HG03442 (cell line): ENCODE measurements at regions not wholly inside any gene's neighbourhood (a gene's known extent, or its start where the extent isn't known, plus 50 kb on each side); places are given as distances from the start of the nearest gene placed in this dataset.

Experiments used
- ATAC-seq: cut with Tn5 transposase; IDR thresholded peaks from one replicate; pipeline ENCODE4 v1.9.1; 2021; ENCODE audit warnings: mild to moderate bottlenecking, moderate library complexity; ENCODE audit not compliant: unreplicated experiment

GRCh38 chr20:22333885-22334545 is 250.4 kb downstream of the FOXA2 start:
- peak; percentile 74 for ATAC-seq

GRCh38 chr20:22324505-22324904 is 259.9 kb downstream of the FOXA2 start:
- ATAC-seq = no peak

DNA sequence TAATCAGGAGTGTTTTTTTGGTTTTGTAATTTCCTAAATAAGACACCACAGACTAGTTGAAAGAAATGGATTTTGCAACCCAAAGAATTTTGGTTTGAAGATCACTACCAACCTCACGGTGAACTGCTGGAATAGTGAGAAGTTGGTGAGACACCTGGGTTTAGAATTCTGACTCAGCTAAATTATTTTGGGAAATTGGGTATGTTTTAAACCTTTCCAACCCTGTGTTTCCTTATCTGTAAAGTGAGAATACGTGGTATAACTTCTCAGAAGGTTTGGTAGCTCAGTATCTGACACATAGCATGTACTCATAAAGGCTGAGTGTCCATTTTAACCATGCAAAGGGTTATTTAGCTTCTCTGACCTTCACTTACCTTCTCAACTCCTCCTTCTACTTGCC is 261.9 kb downstream of the FOXA2 start:
- no peak for ATAC-seq

- no peak for ATAC-seq
These were observed 263.2 kb downstream of the FOXA2 start for GRCh38 chr20:22321191-22321590.

DNA sequence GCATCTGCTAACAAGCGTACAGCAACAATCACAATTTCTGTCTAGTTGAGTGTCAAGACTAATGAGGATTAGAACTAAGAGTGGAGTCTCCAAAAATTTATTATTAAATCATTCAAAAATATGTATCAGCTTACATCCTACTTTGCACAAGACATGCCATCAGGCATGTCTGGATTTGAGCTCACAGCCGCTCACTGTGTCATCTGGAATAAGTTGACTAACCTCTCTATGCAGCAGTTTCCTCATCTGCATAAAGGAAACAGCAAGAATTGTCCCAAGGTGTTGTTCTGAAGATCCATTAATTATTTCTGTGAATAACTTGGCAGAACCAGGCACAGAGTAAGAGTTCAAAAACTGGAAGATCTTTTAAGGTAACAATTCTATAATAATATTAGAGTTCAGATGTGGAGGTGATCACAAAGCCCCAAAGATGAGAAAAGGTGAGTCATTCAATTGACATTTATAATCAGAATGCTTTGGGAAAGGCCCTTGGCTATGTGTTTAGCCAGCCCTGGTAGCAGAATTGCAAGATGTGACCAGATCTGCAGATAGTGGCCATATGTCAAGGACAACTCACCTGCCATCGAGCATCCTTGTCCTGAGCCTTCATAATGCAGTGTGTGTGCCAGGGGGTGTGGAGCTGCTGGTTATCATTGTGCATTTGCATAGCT is 264.0 kb downstream of the FOXA2 start:
- no peak for ATAC-seq

GRCh38 chr20:22315771-22316170 is 268.6 kb downstream of the FOXA2 start:
- no peak for ATAC-seq

GRCh38 chr20:22315073-22315472 is 269.3 kb downstream of the FOXA2 start:
- ATAC-seq = no peak

- no peak for ATAC-seq
These were observed 271.5 kb downstream of the FOXA2 start for GRCh38 chr20:22312744-22313346.

DNA sequence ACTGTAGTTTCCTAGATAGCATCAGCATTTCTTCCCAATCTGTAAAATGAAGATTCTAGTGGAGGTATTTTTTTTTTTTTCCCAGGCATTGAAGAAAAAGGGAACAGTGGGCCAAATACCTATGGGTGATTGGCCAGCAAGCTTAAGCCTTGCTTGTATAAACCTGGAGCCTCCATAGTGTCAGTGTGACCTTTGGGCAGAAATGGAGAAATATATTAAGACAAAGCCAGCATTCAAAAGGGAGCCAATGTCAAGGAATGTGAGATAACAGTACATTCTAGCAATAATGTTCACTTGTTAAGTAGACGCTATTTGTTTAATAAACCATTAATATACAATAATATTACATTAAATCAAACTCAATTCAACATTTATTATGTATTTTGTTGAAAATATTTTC is 275.4 kb downstream of the FOXA2 start:
- no peak for ATAC-seq

DNA sequence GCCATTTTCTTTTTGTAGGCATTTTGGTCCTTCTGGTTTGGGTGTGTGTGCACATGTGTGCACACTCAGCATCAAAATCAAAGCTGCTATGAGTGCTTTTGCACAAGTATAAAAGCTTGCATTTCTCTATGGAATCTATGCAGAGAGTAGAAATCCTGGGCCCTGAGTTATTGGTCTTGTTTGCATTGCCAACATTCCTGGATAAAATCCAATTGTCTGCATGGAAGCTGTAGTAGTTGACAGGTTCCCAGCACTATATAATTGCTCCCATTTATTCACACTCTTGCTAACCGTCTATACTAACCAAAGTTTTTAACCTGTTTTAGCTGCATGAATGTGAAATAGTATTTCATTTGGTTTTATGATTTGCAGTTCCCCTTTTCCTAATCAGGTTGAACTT is 277.0 kb downstream of the FOXA2 start:
- no peak for ATAC-seq

DNA sequence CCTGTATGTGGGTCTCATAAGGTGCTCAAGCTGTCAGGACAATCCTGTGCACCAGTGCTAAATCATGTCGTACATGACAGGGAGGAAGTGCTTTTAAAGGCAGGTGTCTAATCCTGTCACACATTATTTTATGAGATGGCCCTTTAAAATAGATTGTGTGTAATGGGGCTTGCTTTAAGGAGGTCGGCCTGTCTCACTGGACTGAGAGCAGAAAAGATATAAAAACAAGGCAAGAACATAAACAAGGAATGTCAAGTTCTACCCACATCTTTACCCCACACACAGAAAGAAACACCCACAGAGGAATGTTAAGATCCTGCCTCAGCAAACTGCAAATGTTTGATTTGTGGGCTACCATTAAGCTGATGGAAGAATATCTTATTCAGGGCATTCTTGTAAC is 279.0 kb downstream of the FOXA2 start:
- ATAC-seq = no peak

GRCh38 chr20:22303523-22303922 is 280.8 kb downstream of the FOXA2 start:
- no peak for ATAC-seq

DNA sequence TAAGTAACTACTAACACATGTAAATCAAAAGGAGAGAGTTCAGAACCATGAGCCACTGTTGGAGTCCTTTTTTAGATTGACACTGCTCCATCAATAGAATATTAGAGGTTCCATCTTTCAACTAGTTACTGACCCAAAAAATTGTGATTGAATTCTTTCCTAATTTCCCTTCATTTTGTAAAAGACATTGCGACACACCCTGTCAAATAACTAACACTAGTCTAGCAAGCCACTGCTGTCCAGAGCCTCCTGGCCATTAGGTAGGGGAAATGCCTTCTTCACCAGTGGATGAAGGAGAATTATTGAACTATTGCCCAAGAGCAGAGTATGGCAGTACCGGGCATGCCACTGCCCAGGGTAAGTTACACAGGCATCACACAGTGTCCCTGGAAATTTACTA is 282.3 kb downstream of the FOXA2 start:
- ATAC-seq = no peak

GRCh38 chr20:22293886-22294285 is 290.5 kb downstream of the FOXA2 start:
- no peak for ATAC-seq

GRCh38 chr20:22289442-22289841 is 294.9 kb downstream of the FOXA2 start:
- no peak for ATAC-seq

- ATAC-seq = no peak
These were observed 295.4 kb downstream of the FOXA2 start for GRCh38 chr20:22288957-22289356.

DNA sequence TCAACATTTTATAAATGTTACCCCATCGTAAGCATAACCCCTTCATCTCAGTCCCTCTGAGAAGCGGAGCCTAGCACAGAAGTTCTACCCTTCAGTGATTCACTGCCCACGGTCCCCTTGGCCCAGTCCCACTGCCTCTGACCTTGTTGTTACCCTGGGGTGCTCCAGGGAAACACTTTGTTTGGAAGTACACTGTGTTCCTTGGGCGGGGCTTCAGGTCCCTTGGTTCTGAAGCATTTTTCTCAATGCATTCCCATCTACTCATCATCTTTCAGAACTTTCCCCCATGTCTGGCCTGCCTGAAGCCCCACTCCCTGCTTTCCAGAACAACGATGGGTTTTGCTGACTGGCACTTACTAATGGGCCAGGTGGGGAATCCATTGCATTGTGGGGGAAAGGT is 296.2 kb downstream of the FOXA2 start:
- no peak for ATAC-seq

GRCh38 chr20:22285555-22285954 is 298.8 kb downstream of the FOXA2 start:
- no peak for ATAC-seq

- ATAC-seq = no peak
These were observed 301.7 kb downstream of the FOXA2 start for GRCh38 chr20:22282696-22283095.

DNA sequence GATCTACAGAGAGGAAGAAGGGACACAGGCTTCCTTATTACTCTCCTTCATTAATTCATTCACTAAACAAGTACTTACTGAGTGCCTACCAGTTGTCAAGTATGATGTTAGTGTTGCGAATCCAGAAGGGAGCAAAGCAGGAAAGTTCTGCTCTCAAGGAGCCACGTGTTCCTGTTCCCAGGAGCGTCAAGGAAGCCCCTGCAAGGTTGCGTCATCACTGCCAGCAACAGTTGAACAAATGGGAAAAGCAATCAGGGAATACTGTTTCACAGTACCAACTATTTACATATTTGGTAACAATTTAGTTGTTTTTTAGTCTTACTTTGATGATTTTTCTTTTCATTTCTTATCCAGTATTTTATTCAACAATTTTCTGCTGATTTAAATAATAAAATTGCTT is 310.0 kb downstream of the FOXA2 start:
- ATAC-seq = no peak

- ATAC-seq = no peak
These were observed 315.7 kb downstream of the FOXA2 start for GRCh38 chr20:22268675-22269074.

GRCh38 chr20:22264917-22265316 is 319.5 kb downstream of the FOXA2 start:
- ATAC-seq = no peak
